Erythroblast (primary cell): ENCODE measurements at regions not wholly inside any gene's neighbourhood (a gene's known extent, or its start where the extent isn't known, plus 50 kb on each side); places are given as distances from the start of the nearest gene placed in this dataset.

ENCODE experiments used
- GATA1 ChIP-seq: IDR thresholded peaks from 2 replicates; pipeline ENCODE4 v1.6.1; 2011; ENCODE audit warnings: low read depth, mild to moderate bottlenecking, control low read depth, low read length, moderate library complexity
- POLR2A ChIP-seq: IDR thresholded peaks from 2 replicates; pipeline ENCODE4 v1.6.1; 2011; ENCODE audit warnings: mild to moderate bottlenecking, low read length

DNA sequence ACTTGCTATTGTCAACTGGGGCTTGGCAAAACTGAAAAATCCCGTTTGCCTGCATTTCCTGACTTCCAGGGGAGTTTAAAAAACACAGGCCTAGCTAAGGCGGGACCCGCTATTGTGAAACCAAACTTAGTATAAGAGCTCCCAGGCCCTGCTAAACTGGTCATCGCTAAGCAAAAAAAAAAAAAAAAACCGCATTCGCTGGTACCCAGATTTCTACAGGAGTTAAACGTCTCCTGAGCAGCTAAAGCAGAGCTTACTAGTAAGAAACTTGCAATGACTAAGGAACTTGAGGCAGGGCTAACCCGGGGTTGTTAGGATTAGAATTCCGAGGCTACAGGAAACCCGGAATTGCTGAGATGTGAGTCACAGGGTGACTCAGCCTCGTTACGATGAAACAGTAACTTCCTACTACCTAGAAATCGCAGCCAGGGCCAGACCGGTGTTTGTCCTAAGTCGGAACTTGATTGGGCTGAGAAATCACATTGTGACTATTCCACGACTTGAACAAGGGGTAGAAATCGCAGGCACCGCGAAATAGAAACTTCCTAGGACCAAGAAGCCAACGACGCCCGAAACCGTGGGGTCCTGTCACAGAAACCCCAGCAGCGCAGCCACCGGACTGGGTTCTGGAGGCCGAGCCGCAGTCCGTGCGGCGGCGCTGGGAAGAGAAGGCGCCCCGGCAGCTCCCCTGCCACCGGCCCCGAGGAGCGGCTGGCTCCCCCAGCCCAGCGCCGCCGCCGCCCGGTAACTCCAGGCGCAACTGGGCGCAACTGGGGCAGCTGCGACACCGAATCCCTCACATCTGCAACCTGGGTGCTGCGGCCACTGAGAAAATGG lies 89.4 kb downstream of the ANXA2R start:
- TF ChIP-seq GATA1 = no peak
- peak; percentile 60 for TF ChIP-seq POLR2A
